ENCODE measurements at regions not wholly inside any gene's neighbourhood (a gene's known extent, or its start where the extent isn't known, plus 50 kb on each side); places are given as distances from the start of the nearest gene placed in this dataset.
A peak's percentile ranks its signal among the peaks of the same experiment; 100 is the strongest.

- Histone ChIP-seq H4K12ac (ENCODE audit: low read depth, low read length) (peak overlapping the region; percentile 58), H3K4ac (ENCODE audit: low read depth, low read length) (no peak overlapping the region), H4K91ac (ENCODE audit: low read depth, low read length) (peak overlapping the region; percentile 74), H3K4me3 (ENCODE audit: low read depth, low read length) (no peak overlapping the region), H3K27me3 (ENCODE audit: insufficient read depth, low read length) (no peaks in the 10 kb centered on the region), H3K9me3 (ENCODE audit: insufficient read depth, low read depth, low read length) (no peaks in the 10 kb centered on the region), H3K14ac (ENCODE audit: low read length) (peak overlapping the region; percentile 52), H3K18ac (ENCODE audit: low read length) (peak overlapping the region; percentile 46), H2BK5ac (ENCODE audit: low read depth, low read length, poor library complexity) (peak overlapping the region; percentile 80), H2AK5ac (ENCODE audit: low read length) (no peak overlapping the region), H3K9ac (ENCODE audit: low read length) (no peak overlapping the region), H2AFZ (ENCODE audit: insufficient read depth, low read length, poor library complexity) (peak overlapping the region; percentile 71), H3K79me2 (ENCODE audit: control insufficient read depth, insufficient read depth, low read length, poor library complexity) (peaks cover 2% of the 10 kb centered on the region), H3K27ac (ENCODE audit: low read depth, low read length) (peak overlapping the region; percentile 76), H3K36me3 (ENCODE audit: control insufficient read depth in 1 of 2, insufficient read depth in 2 of 2, low read length in 2 of 2) (no peaks in the 10 kb centered on the region), H3K4me1 (ENCODE audit: control insufficient read depth in 1 of 2, insufficient read depth in 2 of 2, low read length in 2 of 2) (peaks cover 6 to 13% of the 10 kb centered on the region in 2 experiments), H2BK12ac (ENCODE audit: low read length) (peak overlapping the region; percentile 81), H3K4me2 (ENCODE audit: low read length) (peak overlapping the region; percentile 42), H3K23ac (ENCODE audit: low read length) (no peak overlapping the region), H3K79me1 (ENCODE audit: low read length) (peaks cover 23% of the 10 kb centered on the region), H2BK120ac (ENCODE audit: insufficient read depth, low read length, poor library complexity) (peak overlapping the region; percentile 47), H4K8ac (ENCODE audit: low read depth, low read length) (no peak overlapping the region)
- peak in 1 of 2 donors; percentile 26 for DNase-seq
- WGBS (ENCODE audit: extremely low coverage, insufficient coverage, insufficient read length): no CpG with 5 or more reads among the region's 6 CpGs
These were observed 406.3 kb upstream of the RBFOX1 start for GRCh38 chr16:6926341-6926740.

GRCh38 chr16:6918646-6919045 lies 414.0 kb upstream of the RBFOX1 start:
- DNase-seq: no peak
- H3K36me3 ChIP-seq (ENCODE audit: control insufficient read depth in 1 of 2, insufficient read depth in 2 of 2, low read length in 2 of 2): no peaks in the 10 kb centered on the region
- H3K14ac ChIP-seq (ENCODE audit: low read length): no peak overlapping the region
- H2BK120ac ChIP-seq (ENCODE audit: insufficient read depth, low read length, poor library complexity): no peak overlapping the region
- H3K79me2 ChIP-seq (ENCODE audit: control insufficient read depth, insufficient read depth, low read length, poor library complexity): no peaks in the 10 kb centered on the region
- H3K9me3 ChIP-seq (ENCODE audit: insufficient read depth, low read depth, low read length): peaks cover 2% of the 10 kb centered on the region
- no peaks in the 10 kb centered on the region for H3K79me1 ChIP-seq (ENCODE audit: low read length)
- H3K27me3 ChIP-seq (ENCODE audit: insufficient read depth, low read length): no peaks in the 10 kb centered on the region
- H4K8ac ChIP-seq (ENCODE audit: low read depth, low read length): peak overlapping the region; percentile 47
- no peak overlapping the region for H3K27ac ChIP-seq (ENCODE audit: low read depth, low read length)
- H3K4me3 ChIP-seq (ENCODE audit: low read depth, low read length): no peak overlapping the region
- H4K12ac ChIP-seq (ENCODE audit: low read depth, low read length): no peak overlapping the region
- no peak overlapping the region for H3K4ac ChIP-seq (ENCODE audit: low read depth, low read length)
- peak overlapping the region; percentile 57 for H4K91ac ChIP-seq (ENCODE audit: low read depth, low read length)
- no peak overlapping the region for H2BK5ac ChIP-seq (ENCODE audit: low read depth, low read length, poor library complexity)
- H2AFZ ChIP-seq (ENCODE audit: insufficient read depth, low read length, poor library complexity): no peak overlapping the region
- no CpG with 5 or more reads among the region's 7 CpGs for WGBS (ENCODE audit: extremely low coverage, insufficient coverage, insufficient read length)
- no peak overlapping the region for H3K18ac ChIP-seq (ENCODE audit: low read length)
- peak overlapping the region; percentile 47 for H2AK5ac ChIP-seq (ENCODE audit: low read length)
- no peak overlapping the region for H3K9ac ChIP-seq (ENCODE audit: low read length)
- H3K23ac ChIP-seq (ENCODE audit: low read length): no peak overlapping the region
- no peak overlapping the region for H3K4me2 ChIP-seq (ENCODE audit: low read length)
- H3K4me1 ChIP-seq (ENCODE audit: control insufficient read depth in 1 of 2, insufficient read depth in 2 of 2, low read length in 2 of 2): peaks cover 3 to 6% of the 10 kb centered on the region in 2 experiments
- peak overlapping the region; percentile 46 for H2BK12ac ChIP-seq (ENCODE audit: low read length)

DNA sequence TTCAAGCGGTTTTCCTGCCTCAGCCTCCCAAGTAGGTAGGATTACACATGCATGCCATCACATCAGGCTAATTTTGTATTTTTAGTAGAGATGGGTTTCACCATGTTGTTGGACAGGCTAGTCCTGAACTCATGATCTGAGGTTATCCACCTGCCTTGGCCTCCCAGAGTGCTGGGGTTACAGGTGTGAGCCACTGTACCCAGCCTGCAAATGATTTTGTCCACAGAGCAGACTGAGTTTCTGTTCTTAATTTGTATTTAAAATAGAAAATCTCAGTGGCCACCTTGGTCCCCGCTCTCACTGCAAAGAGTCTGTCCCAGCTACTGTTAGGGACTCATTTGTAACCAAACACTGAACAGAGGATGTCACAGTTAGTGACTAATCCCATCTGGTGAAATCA lies 415.7 kb upstream of the RBFOX1 start:
- H3K36me3 ChIP-seq (ENCODE audit: control insufficient read depth in 1 of 2, insufficient read depth in 2 of 2, low read length in 2 of 2): no peaks in the 10 kb centered on the region
- no peak overlapping the region for H2BK12ac ChIP-seq (ENCODE audit: low read length)
- no peak overlapping the region for H3K18ac ChIP-seq (ENCODE audit: low read length)
- H3K79me2 ChIP-seq (ENCODE audit: control insufficient read depth, insufficient read depth, low read length, poor library complexity): peaks cover 1% of the 10 kb centered on the region
- no peak overlapping the region for H2AK5ac ChIP-seq (ENCODE audit: low read length)
- H2AFZ ChIP-seq (ENCODE audit: insufficient read depth, low read length, poor library complexity): no peak overlapping the region
- no peak overlapping the region for H3K27ac ChIP-seq (ENCODE audit: low read depth, low read length)
- H3K4me1 ChIP-seq (ENCODE audit: control insufficient read depth in 1 of 2, insufficient read depth in 2 of 2, low read length in 2 of 2): peaks cover 6 to 12% of the 10 kb centered on the region in 2 experiments
- no peak overlapping the region for H3K4me2 ChIP-seq (ENCODE audit: low read length)
- no peak overlapping the region for H3K4ac ChIP-seq (ENCODE audit: low read depth, low read length)
- no peak overlapping the region for H4K91ac ChIP-seq (ENCODE audit: low read depth, low read length)
- no peak overlapping the region for H3K9ac ChIP-seq (ENCODE audit: low read length)
- no CpG with 5 or more reads among the region's 2 CpGs for whole genome bisulfite sequencing (ENCODE audit: extremely low coverage, insufficient coverage, insufficient read length)
- no peak overlapping the region for H4K8ac ChIP-seq (ENCODE audit: low read depth, low read length)
- H3K14ac ChIP-seq (ENCODE audit: low read length): no peak overlapping the region
- no peak overlapping the region for H2BK5ac ChIP-seq (ENCODE audit: low read depth, low read length, poor library complexity)
- no peak overlapping the region for H3K23ac ChIP-seq (ENCODE audit: low read length)
- H4K12ac ChIP-seq (ENCODE audit: low read depth, low read length): no peak overlapping the region
- H3K4me3 ChIP-seq (ENCODE audit: low read depth, low read length): no peak overlapping the region
- H3K27me3 ChIP-seq (ENCODE audit: insufficient read depth, low read length): no peaks in the 10 kb centered on the region
- no peak for DNase-seq
- peaks cover 2% of the 10 kb centered on the region for H3K79me1 ChIP-seq (ENCODE audit: low read length)
- peaks cover 2% of the 10 kb centered on the region for H3K9me3 ChIP-seq (ENCODE audit: insufficient read depth, low read depth, low read length)
- no peak overlapping the region for H2BK120ac ChIP-seq (ENCODE audit: insufficient read depth, low read length, poor library complexity)

GRCh38 chr16:6913566-6913965 lies 419.1 kb upstream of the RBFOX1 start:
- Histone ChIP-seq H2BK12ac (ENCODE audit: low read length) (peak overlapping the region; percentile 27), H3K4me3 (ENCODE audit: low read depth, low read length) (no peak overlapping the region), H4K8ac (ENCODE audit: low read depth, low read length) (no peak overlapping the region), H3K4me2 (ENCODE audit: low read length) (no peak overlapping the region), H3K4ac (ENCODE audit: low read depth, low read length) (no peak overlapping the region), H2AFZ (ENCODE audit: insufficient read depth, low read length, poor library complexity) (no peak overlapping the region), H3K9ac (ENCODE audit: low read length) (no peak overlapping the region), H3K18ac (ENCODE audit: low read length) (no peak overlapping the region), H4K12ac (ENCODE audit: low read depth, low read length) (no peak overlapping the region), H3K79me1 (ENCODE audit: low read length) (peaks cover 2% of the 10 kb centered on the region), H3K79me2 (ENCODE audit: control insufficient read depth, insufficient read depth, low read length, poor library complexity) (peaks cover 1% of the 10 kb centered on the region), H2BK120ac (ENCODE audit: insufficient read depth, low read length, poor library complexity) (no peak overlapping the region), H3K23ac (ENCODE audit: low read length) (no peak overlapping the region), H3K9me3 (ENCODE audit: insufficient read depth, low read depth, low read length) (no peaks in the 10 kb centered on the region), H3K36me3 (ENCODE audit: control insufficient read depth in 1 of 2, insufficient read depth in 2 of 2, low read length in 2 of 2) (no peaks in the 10 kb centered on the region), H3K14ac (ENCODE audit: low read length) (no peak overlapping the region), H2AK5ac (ENCODE audit: low read length) (no peak overlapping the region), H4K91ac (ENCODE audit: low read depth, low read length) (no peak overlapping the region), H3K27me3 (ENCODE audit: insufficient read depth, low read length) (no peaks in the 10 kb centered on the region), H2BK5ac (ENCODE audit: low read depth, low read length, poor library complexity) (no peak overlapping the region), H3K4me1 (ENCODE audit: control insufficient read depth in 1 of 2, insufficient read depth in 2 of 2, low read length in 2 of 2) (peaks cover 6 to 12% of the 10 kb centered on the region in 2 experiments), H3K27ac (ENCODE audit: low read depth, low read length) (no peak overlapping the region)
- no peak for DNase-seq
- no CpG with 5 or more reads among the region's 5 CpGs for WGBS (ENCODE audit: extremely low coverage, insufficient coverage, insufficient read length)
